Amniotic epithelial cell (primary cell): ENCODE measurements at regions not wholly inside any gene's neighbourhood (a gene's known extent, or its start where the extent isn't known, plus 50 kb on each side); places are given as distances from the start of the nearest gene placed in this dataset.

Experiments used
- DNase-seq: peaks from one replicate; pipeline ENCODE4 v3.0.0-alpha.2; 2010; ENCODE audit warnings: low read depth

GRCh38 chr4:181189751-181190150 is 1053.5 kb upstream of the TENM3 start:
- DNase-seq, result no peak

- DNase-seq, result no peak
These were observed 1049.9 kb upstream of the TENM3 start for GRCh38 chr4:181193131-181193930.

GRCh38 chr4:181194096-181194495 is 1049.1 kb upstream of the TENM3 start:
- DNase-seq, result no peak

GRCh38 chr4:181200076-181200475 is 1043.1 kb upstream of the TENM3 start:
- no peak for DNase-seq

- DNase-seq, result no peak
These were observed 1041.0 kb upstream of the TENM3 start for GRCh38 chr4:181202240-181202639.

- DNase-seq, result no peak
These were observed 1039.1 kb upstream of the TENM3 start for GRCh38 chr4:181204109-181204508.

- no peak for DNase-seq
These were observed 1029.7 kb upstream of the TENM3 start for GRCh38 chr4:181213551-181213950.

GRCh38 chr4:181216501-181216900 is 1026.7 kb upstream of the TENM3 start:
- DNase-seq, result no peak

GRCh38 chr4:181219783-181220416 is 1023.3 kb upstream of the TENM3 start:
- DNase-seq, result no peak

GRCh38 chr4:181224852-181225251 is 1018.4 kb upstream of the TENM3 start:
- no peak for DNase-seq

- DNase-seq, result no peak
These were observed 1017.5 kb upstream of the TENM3 start for GRCh38 chr4:181225616-181226261.

GRCh38 chr4:181234951-181235680 is 1008.1 kb upstream of the TENM3 start:
- DNase-seq, result no peak

GRCh38 chr4:181245326-181245725 is 997.9 kb upstream of the TENM3 start:
- no peak for DNase-seq

GRCh38 chr4:181249031-181249430 is 994.2 kb upstream of the TENM3 start:
- no peak for DNase-seq

GRCh38 chr4:181254771-181255170 is 988.4 kb upstream of the TENM3 start:
- no peak for DNase-seq

GRCh38 chr4:181258569-181258968 is 984.6 kb upstream of the TENM3 start:
- DNase-seq, result no peak

- DNase-seq, result no peak
These were observed 984.0 kb upstream of the TENM3 start for GRCh38 chr4:181259081-181259709.

GRCh38 chr4:181261279-181261678 is 981.9 kb upstream of the TENM3 start:
- DNase-seq, result no peak

- no peak for DNase-seq
These were observed 978.3 kb upstream of the TENM3 start for GRCh38 chr4:181264893-181265292.

- DNase-seq, result no peak
These were observed 977.8 kb upstream of the TENM3 start for GRCh38 chr4:181265370-181265769.

- no peak for DNase-seq
These were observed 972.0 kb upstream of the TENM3 start for GRCh38 chr4:181271116-181271640.

GRCh38 chr4:181272422-181272821 is 970.8 kb upstream of the TENM3 start:
- DNase-seq, result no peak
